ENCODE measurements at regions not wholly inside any gene's neighbourhood (a gene's known extent, or its start where the extent isn't known, plus 50 kb on each side); places are given as distances from the start of the nearest gene placed in this dataset.

GRCh38 chr3:3447641-3448040 lies 268.1 kb upstream of the CRBN start:
- H3K4me3 ChIP-seq = no peak overlapping the region
- H3K4me1 ChIP-seq = no peaks in the 10 kb centered on the region
- intact Hi-C loops (cut with DNase I; ENCODE audit: low total_unique reads) = no loop called here
- H3K36me3 ChIP-seq = no peaks in the 10 kb centered on the region
- WGBS, 5 donors = 82 to 100% (median 95%) methylated on average over 2 of the region's 2 CpGs
- H3K9me3 ChIP-seq = peaks cover 0 to 8% (median 0%) of the 10 kb centered on the region in 8 donors
- no peaks in the 10 kb centered on the region for H3K27me3 ChIP-seq (replicated peaks in 1 of 7)
- DNase-seq = no peak
- TF ChIP-seq CTCF (IDR thresholded peaks at IDR 0.05 in 8 of 11, conservative IDR thresholded peaks at IDR 0.05 in 3 of 11) = no peak
- TF ChIP-seq POLR2AphosphoS5 (IDR thresholded peaks at IDR 0.05) = no peak
- TF ChIP-seq POLR2A (IDR thresholded peaks at IDR 0.05) = no peak
- H3K27ac ChIP-seq = no peak overlapping the region

- Histone ChIP-seq H3K36me3 (no peaks in the 10 kb centered on the region), H3K4me3 (no peak overlapping the region), H3K27ac (no peak overlapping the region), H3K4me1 (no peaks in the 10 kb centered on the region), H3K9me3 (peaks cover 0 to 8% (median 0%) of the 10 kb centered on the region in 8 donors), H3K27me3 (replicated peaks in 1 of 7) (no peaks in the 10 kb centered on the region)
- WGBS, 5 donors = 73 to 84% (median 77%) methylated on average over 4 of the region's 4 CpGs
- intact Hi-C loops (cut with DNase I; ENCODE audit: low total_unique reads) = no loop called here
- DNase-seq = no peak
- TF ChIP-seq CTCF (IDR thresholded peaks at IDR 0.05 in 8 of 11, conservative IDR thresholded peaks at IDR 0.05 in 3 of 11) = no peak
- TF ChIP-seq POLR2A (IDR thresholded peaks at IDR 0.05) = no peak
- no peak for TF ChIP-seq POLR2AphosphoS5 (IDR thresholded peaks at IDR 0.05)
Measured at GRCh38 chr3:3446251-3446650, 266.8 kb upstream of the CRBN start.

GRCh38 chr3:3443482-3443881 lies 264.0 kb upstream of the CRBN start:
- Histone ChIP-seq H3K4me1 (no peaks in the 10 kb centered on the region), H3K4me3 (no peak overlapping the region), H3K36me3 (no peaks in the 10 kb centered on the region), H3K9me3 (peaks cover 0 to 8% (median 0%) of the 10 kb centered on the region in 8 donors), H3K27me3 (replicated peaks in 1 of 7) (no peaks in the 10 kb centered on the region), H3K27ac (no peak overlapping the region)
- intact Hi-C loops (cut with DNase I; ENCODE audit: low total_unique reads) = no loop called here
- TF ChIP-seq CTCF (IDR thresholded peaks at IDR 0.05 in 8 of 11, conservative IDR thresholded peaks at IDR 0.05 in 3 of 11) (no peak), POLR2A (IDR thresholded peaks at IDR 0.05) (no peak), POLR2AphosphoS5 (IDR thresholded peaks at IDR 0.05) (no peak)
- WGBS, 5 donors = 75 to 86% (median 78%) methylated on average over 3 of the region's 3 CpGs
- DNase-seq = no peak

- no peaks in the 10 kb centered on the region for H3K4me1 ChIP-seq
- 86 to 92% (median 88%) methylated on average over 2 of the region's 2 CpGs for WGBS, 5 donors
- no peak overlapping the region for H3K4me3 ChIP-seq
Measured at GRCh38 chr3:3433711-3434110, 254.2 kb upstream of the CRBN start.

More at GRCh38 chr3:3433711-3434110, 254.2 kb upstream of the CRBN start:
- Histone ChIP-seq H3K27ac (no peak overlapping the region), H3K9me3 (no peaks in the 10 kb centered on the region), H3K36me3 (no peaks in the 10 kb centered on the region), H3K27me3 (replicated peaks in 1 of 7) (no peaks in the 10 kb centered on the region)
- DNase-seq = no peak
- intact Hi-C loops (cut with DNase I; ENCODE audit: low total_unique reads) = no loop called here
- TF ChIP-seq CTCF (IDR thresholded peaks at IDR 0.05 in 8 of 11, conservative IDR thresholded peaks at IDR 0.05 in 3 of 11) (no peak), POLR2AphosphoS5 (IDR thresholded peaks at IDR 0.05) (no peak), POLR2A (IDR thresholded peaks at IDR 0.05) (no peak)
